Gastroesophageal sphincter (tissue), 4 donors: ENCODE measurements at regions not wholly inside any gene's neighbourhood (a gene's known extent, or its start where the extent isn't known, plus 50 kb on each side); places are given as distances from the start of the nearest gene placed in this dataset.

Source experiments
- ATAC-seq: fragments of 150-250 bp; one replicate; pipeline ENCODE4 v1.9.1; 2016; ENCODE audit warnings: mild to moderate bottlenecking, moderate library complexity
- H3K27ac ChIP-seq, 4 donors: fragments of 200-600 bp; sonication (generic) in 3 of 4; 1 replicate in 3 of 4; 2 replicates in 1 of 4; pipeline ENCODE4 v1.5.1; 2016 to 2019
- H3K27me3 ChIP-seq: fragments of 200-600 bp; sonication (generic); one replicate; pipeline ENCODE4 v1.5.1; 2019
- H3K36me3 ChIP-seq, 2 donors: fragments of 200-600 bp; sonication (generic); one replicate each; pipeline ENCODE4 v1.5.1; 2019; ENCODE audit warnings: control low read depth in 1 of 2
- H3K4me1 ChIP-seq, 3 donors: fragments of 200-600 bp; sonication (generic); 1 replicate in 2 of 3; 2 replicates in 1 of 3; pipeline ENCODE4 v1.5.1; 2016 to 2019; ENCODE audit warnings: control low read depth in 2 of 3
- H3K4me3 ChIP-seq, 2 donors: fragments of 200-600 bp; sonication (generic); one replicate each; pipeline ENCODE4 v1.5.1; 2019; ENCODE audit warnings: mild to moderate bottlenecking in 1 of 2, moderate library complexity in 1 of 2
- H3K9me3 ChIP-seq, 3 donors: fragments of 200-600 bp; sonication (generic); one replicate each; pipeline ENCODE4 v1.5.1; 2017 to 2019; ENCODE audit warnings: control low read depth in 2 of 3
- CTCF ChIP-seq, 4 experiments: fragments of 200-600 bp in 2 of 4; fragments of 450-650 bp in 2 of 4; sonication (generic) in 1 of 4; IDR thresholded peaks; one replicate each; pipeline ENCODE4 v1.5.1; 2017 to 2019; ENCODE audit warnings: antibody characterized with exemption in 4 of 4, mild to moderate bottlenecking in 2 of 4, moderate library complexity in 2 of 4
- EP300 ChIP-seq: sonication (generic); formaldehyde crosslinking; IDR thresholded peaks from one replicate; pipeline ENCODE4 v1.6.1; 2017; ENCODE audit warnings: antibody characterized with exemption, mild to moderate bottlenecking
- POLR2A ChIP-seq, 2 donors: fragments of 450-650 bp; IDR thresholded peaks; one replicate each; pipeline ENCODE4 v1.6.1; 2017; ENCODE audit warnings: antibody characterized with exemption in 2 of 2, mild to moderate bottlenecking in 2 of 2, moderate library complexity in 1 of 2
- POLR2AphosphoS5 ChIP-seq: sonication (generic); formaldehyde crosslinking; IDR thresholded peaks from one replicate; pipeline ENCODE4 v1.6.1; 2017; ENCODE audit warnings: antibody characterized with exemption
- WGBS, 2 donors: methylation state at CpG; one replicate each; pipeline ENCODE4 v1.1.5; 2018; ENCODE audit warnings: low coverage in 1 of 2; 5-methylcytosine and 5-hydroxymethylcytosine counted together

DNA sequence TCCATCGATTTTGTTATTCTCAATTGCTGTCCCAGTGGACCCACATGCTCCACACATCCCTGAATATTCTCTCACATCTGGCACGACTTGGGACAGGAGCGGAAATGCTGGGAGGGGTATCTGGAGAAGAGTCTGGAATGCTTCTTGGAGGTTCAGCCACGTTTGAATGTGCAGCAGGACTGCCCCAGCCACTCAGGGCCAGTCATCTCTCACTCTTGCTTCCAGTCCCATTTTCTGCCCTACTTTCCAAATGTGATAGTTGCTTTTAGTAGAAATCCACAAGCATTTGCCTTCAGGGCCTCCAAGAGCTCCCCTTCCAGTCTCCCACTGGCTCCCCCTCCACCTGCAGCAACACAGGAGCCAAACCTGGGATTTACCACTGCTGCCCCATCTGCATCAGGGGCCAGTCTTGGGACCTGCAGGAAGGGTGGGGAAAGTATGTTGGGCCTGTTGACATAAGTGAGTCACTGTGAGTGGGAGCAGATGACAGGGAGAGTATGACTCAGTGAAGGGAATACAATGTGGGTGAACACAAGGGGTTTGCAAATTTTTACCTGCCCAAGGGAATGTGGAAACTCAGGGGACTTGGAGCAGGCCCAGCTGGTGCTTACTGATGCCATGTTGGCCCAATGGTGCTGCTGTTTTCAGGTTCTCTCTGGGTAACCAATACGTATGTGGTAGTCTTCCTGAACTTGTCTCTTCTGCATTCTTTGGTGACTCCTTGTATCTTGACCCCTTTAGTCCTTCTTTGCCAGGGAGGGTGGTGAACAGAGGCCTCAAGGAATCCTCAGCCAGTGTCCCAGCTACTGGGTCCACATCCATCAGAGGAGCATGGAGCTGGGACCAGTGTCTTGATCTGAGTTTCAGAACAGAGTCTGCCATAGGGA, 78.8 kb upstream of the CRHR1 start:
- H3K27me3 ChIP-seq = peaks cover 77% of the 10 kb centered on the region
- H3K4me1 ChIP-seq = no peaks in the 10 kb centered on the region
- H3K4me3 ChIP-seq = no peak overlapping the region
- H3K36me3 ChIP-seq = no peaks in the 10 kb centered on the region
- no peaks in the 10 kb centered on the region for H3K9me3 ChIP-seq
- no peak for TF ChIP-seq POLR2AphosphoS5
- TF ChIP-seq POLR2A (IDR thresholded peaks at IDR 0.05) = no peak
- no peak for TF ChIP-seq EP300
- no peak for TF ChIP-seq CTCF (IDR thresholded peaks at IDR 0.05)
- no peak overlapping the region for H3K27ac ChIP-seq
- 54 to 61% methylated on average over 2 to 5 of the region's 5 CpGs for WGBS, 2 donors
- no peak for ATAC-seq

DNA sequence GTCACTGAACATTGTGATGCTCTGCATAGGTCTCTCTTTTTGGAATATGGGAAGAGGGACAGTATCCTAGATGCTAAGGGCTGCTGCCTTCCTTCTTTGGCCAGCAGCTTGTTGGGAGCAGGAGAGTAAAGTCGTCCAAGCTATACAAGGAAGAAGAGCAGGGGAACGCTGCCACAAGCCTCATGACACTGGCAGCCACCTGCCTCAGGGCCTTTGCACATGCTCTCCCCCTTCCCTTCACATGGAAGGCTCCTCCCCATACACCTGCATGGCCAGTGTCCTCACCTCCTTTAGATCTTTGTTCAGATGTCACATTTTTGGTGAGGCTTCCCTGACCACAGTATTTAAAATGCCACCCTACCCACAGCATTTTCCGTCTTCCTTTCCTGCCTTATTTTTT, 78.1 kb upstream of the CRHR1 start:
- Histone ChIP-seq H3K36me3 (no peaks in the 10 kb centered on the region), H3K9me3 (no peaks in the 10 kb centered on the region), H3K4me1 (no peaks in the 10 kb centered on the region), H3K27me3 (peaks cover 76% of the 10 kb centered on the region), H3K27ac (no peak overlapping the region), H3K4me3 (no peak overlapping the region)
- WGBS, 2 donors = 62 to 100% methylated on average over 1 to 2 of the region's 3 CpGs
- no peak for ATAC-seq
- TF ChIP-seq EP300 = no peak
- no peak for TF ChIP-seq POLR2A (IDR thresholded peaks at IDR 0.05)
- TF ChIP-seq CTCF (IDR thresholded peaks at IDR 0.05) = no peak
- no peak for TF ChIP-seq POLR2AphosphoS5

DNA sequence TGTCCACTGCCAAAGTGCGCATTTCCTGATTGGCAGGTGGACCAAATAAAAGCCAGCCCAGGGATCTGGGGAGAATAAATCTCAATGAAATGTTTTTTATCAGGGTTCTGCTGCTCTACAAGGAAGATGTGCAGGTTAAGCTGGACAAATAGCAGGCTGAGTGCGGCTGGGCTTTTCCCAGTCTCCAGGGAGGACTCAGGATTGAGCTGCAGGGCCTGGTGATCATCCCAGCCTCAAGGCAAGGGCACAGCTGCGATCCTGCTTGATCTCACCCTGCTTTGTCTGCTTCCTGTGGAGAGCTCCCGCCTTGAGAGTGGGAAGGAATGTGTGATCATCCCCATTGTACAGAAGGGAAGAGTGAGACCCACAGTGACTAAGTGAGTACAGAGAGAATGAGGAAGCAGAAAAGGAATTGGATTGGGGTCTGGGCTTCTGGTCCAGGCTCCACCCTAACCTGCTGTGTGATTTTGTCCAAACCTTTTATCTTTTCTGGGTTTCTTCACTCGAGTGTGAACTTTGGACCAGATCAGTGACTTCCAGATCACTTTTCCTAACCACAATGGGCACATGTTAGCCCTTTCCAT, 75.3 kb upstream of the CRHR1 start:
- ATAC-seq = no peak
- no peak overlapping the region for H3K27ac ChIP-seq
- H3K9me3 ChIP-seq = no peaks in the 10 kb centered on the region
- H3K36me3 ChIP-seq = no peaks in the 10 kb centered on the region
- peaks cover 66% of the 10 kb centered on the region for H3K27me3 ChIP-seq
- H3K4me1 ChIP-seq = no peaks in the 10 kb centered on the region
- 78 to 85% methylated on average over 2 to 4 of the region's 5 CpGs for WGBS, 2 donors
- H3K4me3 ChIP-seq = no peak overlapping the region
- TF ChIP-seq POLR2A (IDR thresholded peaks at IDR 0.05) (no peak), EP300 (no peak), CTCF (IDR thresholded peaks at IDR 0.05) (no peak), POLR2AphosphoS5 (no peak)

GRCh38 chr17:45709728-45710288, 74.3 kb upstream of the CRHR1 start:
- ATAC-seq = no peak
- H3K27me3 ChIP-seq = peaks cover 70% of the 10 kb centered on the region
- H3K4me1 ChIP-seq = no peaks in the 10 kb centered on the region
- H3K4me3 ChIP-seq = no peak overlapping the region
- H3K27ac ChIP-seq = no peak overlapping the region
- no peaks in the 10 kb centered on the region for H3K9me3 ChIP-seq
- 33 to 56% methylated on average over 1 of the region's 6 CpGs for WGBS, 2 donors
- H3K36me3 ChIP-seq = no peaks in the 10 kb centered on the region
- TF ChIP-seq EP300 = no peak

DNA sequence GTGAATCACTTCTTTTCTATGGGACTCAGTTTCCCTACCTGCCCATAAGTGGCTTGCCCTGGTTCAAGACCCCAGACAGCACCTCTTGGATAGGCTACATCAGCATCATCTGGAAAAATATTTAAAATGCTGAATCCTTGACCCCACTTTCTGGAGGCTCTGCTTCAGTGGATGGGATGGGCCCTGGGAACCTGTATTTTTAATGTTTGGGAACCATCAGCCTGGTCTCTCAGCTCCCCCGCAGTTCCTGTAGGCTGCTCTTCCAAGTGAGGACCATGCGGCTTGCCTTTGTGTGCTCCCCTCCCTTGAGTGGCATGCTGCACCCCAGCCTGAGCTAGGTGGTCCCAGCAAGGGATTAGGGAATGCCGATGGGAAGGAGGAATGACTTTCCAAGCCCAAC, 68.3 kb upstream of the CRHR1 start:
- Histone ChIP-seq H3K36me3 (no peaks in the 10 kb centered on the region), H3K4me3 (no peak overlapping the region)

More for the DNA sequence above, 68.3 kb upstream of the CRHR1 start:
- no peaks in the 10 kb centered on the region for H3K9me3 ChIP-seq
- H3K27me3 ChIP-seq = peaks cover 56% of the 10 kb centered on the region
- H3K27ac ChIP-seq = no peak overlapping the region
- ATAC-seq = no peak
- H3K4me1 ChIP-seq = no peaks in the 10 kb centered on the region
- no peak for TF ChIP-seq CTCF (IDR thresholded peaks at IDR 0.05)
- no peak for TF ChIP-seq EP300
- TF ChIP-seq POLR2AphosphoS5 = no peak
- WGBS, 2 donors = 53 to 80% methylated on average over 1 to 3 of the region's 3 CpGs
